Hepatocyte (in vitro differentiated cells): ENCODE measurements at regions not wholly inside any gene's neighbourhood (a gene's known extent, or its start where the extent isn't known, plus 50 kb on each side); places are given as distances from the start of the nearest gene placed in this dataset.

Source experiments
- EZH2phosphoT487 ChIP-seq: fragments of 200-600 bp; sonication (generic); IDR thresholded peaks from one replicate; pipeline ENCODE4 v1.6.1; 2018; ENCODE audit warnings: antibody characterized with exemption, mild to moderate bottlenecking, low read depth, moderate library complexity; ENCODE audit not compliant: unreplicated experiment, severe bottlenecking
- TF ChIP-seq, protein P1 (sequence below): fragments of 200-600 bp; sonication (generic); IDR thresholded peaks from 2 replicates; pipeline ENCODE4 v1.5.1; 2016; ENCODE audit warnings: antibody characterized with exemption, mild to moderate bottlenecking; ENCODE audit not compliant: poor library complexity

DNA sequence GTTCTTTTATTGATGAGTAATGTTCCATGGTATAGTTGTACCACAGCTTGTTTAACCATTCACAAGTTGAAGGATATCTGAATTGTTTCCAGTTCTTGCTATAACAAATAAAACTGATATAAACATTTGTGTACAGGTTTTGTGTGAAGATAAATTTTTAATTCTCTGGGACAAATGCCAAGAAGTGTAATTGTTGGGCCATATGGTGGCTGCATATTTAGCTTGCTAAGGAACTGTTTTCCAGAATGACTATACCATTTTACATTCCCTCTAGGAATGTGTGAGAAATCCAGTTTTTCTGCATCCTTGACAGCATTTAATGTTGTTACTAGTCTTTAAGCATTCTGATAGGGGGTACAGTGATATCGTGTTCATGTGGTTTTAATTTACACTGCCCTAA lies 368.5 kb downstream of the KIF2B start:
- TF ChIP-seq EZH2phosphoT487, result no peak
- TF ChIP-seq, protein P1, sequence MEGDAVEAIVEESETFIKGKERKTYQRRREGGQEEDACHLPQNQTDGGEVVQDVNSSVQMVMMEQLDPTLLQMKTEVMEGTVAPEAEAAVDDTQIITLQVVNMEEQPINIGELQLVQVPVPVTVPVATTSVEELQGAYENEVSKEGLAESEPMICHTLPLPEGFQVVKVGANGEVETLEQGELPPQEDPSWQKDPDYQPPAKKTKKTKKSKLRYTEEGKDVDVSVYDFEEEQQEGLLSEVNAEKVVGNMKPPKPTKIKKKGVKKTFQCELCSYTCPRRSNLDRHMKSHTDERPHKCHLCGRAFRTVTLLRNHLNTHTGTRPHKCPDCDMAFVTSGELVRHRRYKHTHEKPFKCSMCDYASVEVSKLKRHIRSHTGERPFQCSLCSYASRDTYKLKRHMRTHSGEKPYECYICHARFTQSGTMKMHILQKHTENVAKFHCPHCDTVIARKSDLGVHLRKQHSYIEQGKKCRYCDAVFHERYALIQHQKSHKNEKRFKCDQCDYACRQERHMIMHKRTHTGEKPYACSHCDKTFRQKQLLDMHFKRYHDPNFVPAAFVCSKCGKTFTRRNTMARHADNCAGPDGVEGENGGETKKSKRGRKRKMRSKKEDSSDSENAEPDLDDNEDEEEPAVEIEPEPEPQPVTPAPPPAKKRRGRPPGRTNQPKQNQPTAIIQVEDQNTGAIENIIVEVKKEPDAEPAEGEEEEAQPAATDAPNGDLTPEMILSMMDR, result no peak
